ENCODE measurements at regions not wholly inside any gene's neighbourhood (a gene's known extent, or its start where the extent isn't known, plus 50 kb on each side); places are given as distances from the start of the nearest gene placed in this dataset.
"Not testable (repeated sequence)": the region's sequence is repeated elsewhere in the genome, so short reads cannot be mapped to it uniquely, and the experiment has no call there.

DNA sequence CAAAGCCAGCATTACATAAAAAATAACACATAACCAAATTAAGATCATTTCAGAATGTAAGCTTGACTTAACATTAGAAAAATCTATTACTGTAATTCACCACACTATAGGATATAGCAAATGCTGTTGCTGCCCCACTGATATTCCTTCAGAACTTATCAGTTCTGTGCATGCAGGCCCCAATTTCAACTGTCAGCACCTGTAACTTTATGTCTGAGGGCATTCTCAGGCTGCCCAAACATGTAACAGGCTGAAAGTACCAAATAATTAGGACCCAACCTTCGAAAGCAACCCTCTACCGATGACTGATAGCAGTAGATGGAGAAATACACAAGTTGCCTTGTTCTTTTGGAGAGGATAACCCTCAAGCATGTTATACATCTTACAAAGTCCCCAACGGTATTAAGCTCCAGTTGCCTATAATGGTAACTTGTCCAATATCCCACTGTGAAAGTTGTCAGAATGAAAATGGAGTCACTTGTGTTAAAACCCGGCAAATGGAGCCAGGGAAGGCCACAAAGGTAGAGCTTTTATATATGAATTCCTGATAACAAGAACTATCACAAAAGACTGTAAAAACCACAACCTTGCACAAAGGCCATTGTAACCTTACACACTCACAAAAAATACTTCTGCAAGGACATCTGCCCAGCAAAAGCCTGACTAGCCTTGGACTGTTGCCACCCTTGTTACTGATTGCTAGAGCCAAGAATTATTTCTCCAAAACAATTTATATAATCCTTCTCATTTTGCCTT lies 66.9 kb upstream of the ZNF746 start:
- TF ChIP-seq, protein P1, sequence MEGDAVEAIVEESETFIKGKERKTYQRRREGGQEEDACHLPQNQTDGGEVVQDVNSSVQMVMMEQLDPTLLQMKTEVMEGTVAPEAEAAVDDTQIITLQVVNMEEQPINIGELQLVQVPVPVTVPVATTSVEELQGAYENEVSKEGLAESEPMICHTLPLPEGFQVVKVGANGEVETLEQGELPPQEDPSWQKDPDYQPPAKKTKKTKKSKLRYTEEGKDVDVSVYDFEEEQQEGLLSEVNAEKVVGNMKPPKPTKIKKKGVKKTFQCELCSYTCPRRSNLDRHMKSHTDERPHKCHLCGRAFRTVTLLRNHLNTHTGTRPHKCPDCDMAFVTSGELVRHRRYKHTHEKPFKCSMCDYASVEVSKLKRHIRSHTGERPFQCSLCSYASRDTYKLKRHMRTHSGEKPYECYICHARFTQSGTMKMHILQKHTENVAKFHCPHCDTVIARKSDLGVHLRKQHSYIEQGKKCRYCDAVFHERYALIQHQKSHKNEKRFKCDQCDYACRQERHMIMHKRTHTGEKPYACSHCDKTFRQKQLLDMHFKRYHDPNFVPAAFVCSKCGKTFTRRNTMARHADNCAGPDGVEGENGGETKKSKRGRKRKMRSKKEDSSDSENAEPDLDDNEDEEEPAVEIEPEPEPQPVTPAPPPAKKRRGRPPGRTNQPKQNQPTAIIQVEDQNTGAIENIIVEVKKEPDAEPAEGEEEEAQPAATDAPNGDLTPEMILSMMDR (conservative IDR thresholded peaks at IDR 0.05; ENCODE audit: low read depth, low read length), result no peak
- DNase-seq (ENCODE audit: low read depth), result no peak
- no peak overlapping the region for H3K4me3 ChIP-seq (ENCODE audit: low read depth, low read length)

DNA sequence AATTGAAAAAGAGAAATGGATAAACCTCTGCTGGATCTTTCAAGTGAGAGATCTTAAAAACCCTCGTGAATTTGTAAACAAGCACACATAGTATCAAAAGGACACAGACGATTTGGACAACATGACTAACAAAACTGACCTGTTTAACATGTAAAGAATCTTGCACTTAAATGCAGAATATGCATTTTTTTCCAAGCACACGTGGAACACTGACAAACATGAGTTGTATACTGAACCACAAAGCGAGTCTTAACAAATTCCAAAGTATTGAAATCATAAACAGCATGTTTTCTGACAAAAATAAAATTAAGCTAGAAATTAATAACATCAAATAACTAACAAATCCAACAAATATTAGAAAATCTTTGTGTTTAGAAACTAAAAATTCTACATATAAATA lies 65.0 kb upstream of the ZNF746 start:
- TF ChIP-seq, protein P1 (conservative IDR thresholded peaks at IDR 0.05; ENCODE audit: low read depth, low read length), result no peak
- H3K4me3 ChIP-seq (ENCODE audit: low read depth, low read length), result no peak overlapping the region
- DNase-seq (ENCODE audit: low read depth), result no peak

DNA sequence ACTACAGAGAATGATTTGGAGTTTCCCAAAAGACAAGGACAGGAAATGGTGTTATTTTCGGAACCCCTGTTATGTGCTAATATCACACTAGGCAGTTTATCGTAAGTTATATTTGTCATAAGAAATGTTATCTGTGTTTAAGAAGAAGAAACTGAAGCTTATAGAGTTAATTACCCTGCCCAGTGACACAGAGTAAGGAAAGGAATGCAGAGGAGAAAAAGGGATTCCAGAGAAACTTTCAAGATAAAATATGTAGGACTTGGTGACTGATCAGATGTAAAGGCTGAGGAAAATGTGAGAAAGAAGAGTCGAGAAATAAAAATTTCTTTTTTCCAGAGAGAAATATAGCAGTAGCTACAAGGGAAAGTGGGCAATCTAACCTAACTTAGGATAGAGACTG lies 63.5 kb upstream of the ZNF746 start:
- H3K4me3 ChIP-seq (ENCODE audit: low read depth, low read length), result no peak overlapping the region
- no peak for DNase-seq (ENCODE audit: low read depth)
- TF ChIP-seq, protein P1 (conservative IDR thresholded peaks at IDR 0.05; ENCODE audit: low read depth, low read length), result no peak

DNA sequence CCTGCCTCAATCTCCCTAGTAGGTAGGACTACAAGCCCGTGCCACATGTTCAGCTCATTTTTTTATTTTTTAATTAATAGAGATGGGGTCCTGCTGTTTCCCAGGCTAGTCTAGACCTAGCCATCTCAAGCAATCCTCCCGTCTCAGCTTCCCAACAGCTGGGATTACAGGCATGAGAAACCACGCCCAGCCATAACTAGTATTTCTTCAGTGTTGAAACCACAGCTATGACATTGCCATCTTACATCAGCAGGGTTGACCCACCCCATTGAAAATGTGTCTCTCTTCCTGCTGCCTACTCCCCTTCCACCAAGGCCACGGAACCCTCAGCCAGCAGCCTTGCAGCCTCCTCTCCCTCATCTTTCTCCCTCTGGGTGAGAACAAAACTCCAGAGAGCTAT lies 62.1 kb upstream of the ZNF746 start:
- TF ChIP-seq, protein P1 (conservative IDR thresholded peaks at IDR 0.05; ENCODE audit: low read depth, low read length), result no peak
- H3K4me3 ChIP-seq (ENCODE audit: low read depth, low read length), result no peak overlapping the region
- DNase-seq (ENCODE audit: low read depth), result no peak

DNA sequence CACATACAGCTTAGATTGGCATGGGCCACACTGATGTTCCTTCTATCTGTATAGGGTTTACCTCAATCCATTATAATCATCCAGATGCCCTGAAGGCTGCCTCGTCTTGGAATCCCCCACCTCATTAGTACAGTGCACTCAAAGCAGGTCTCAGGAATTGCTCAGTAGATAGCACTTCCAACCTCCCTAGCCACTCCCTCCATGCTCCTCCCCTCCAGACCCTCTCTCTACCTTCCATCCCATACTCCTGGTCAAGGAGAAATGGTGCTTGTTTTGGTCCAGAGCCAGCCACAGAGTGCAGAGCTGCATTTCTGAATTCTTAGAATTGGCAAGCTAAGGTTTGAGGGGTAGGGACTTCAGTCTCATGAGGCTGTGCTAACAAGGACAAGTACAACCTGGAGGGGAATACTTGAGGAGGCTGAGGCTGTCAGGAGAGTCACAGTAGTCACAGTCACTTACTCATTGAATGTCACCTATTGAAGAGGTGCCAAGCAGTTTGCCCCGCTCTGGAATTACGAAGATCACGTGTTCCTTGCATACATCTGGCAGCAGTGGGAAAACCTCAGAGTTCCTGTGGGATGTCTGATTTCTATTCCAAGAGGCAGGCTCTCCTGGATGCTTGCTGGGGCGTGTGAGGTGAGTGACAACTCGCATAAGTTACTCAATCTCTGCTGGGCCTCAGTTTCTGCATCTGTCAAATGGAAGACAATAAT lies 60.7 kb upstream of the ZNF746 start:
- no peak for DNase-seq (ENCODE audit: low read depth)
- TF ChIP-seq, protein P1 (conservative IDR thresholded peaks at IDR 0.05; ENCODE audit: low read depth, low read length), result no peak
- H3K4me3 ChIP-seq (ENCODE audit: low read depth, low read length), result no peak overlapping the region

DNA sequence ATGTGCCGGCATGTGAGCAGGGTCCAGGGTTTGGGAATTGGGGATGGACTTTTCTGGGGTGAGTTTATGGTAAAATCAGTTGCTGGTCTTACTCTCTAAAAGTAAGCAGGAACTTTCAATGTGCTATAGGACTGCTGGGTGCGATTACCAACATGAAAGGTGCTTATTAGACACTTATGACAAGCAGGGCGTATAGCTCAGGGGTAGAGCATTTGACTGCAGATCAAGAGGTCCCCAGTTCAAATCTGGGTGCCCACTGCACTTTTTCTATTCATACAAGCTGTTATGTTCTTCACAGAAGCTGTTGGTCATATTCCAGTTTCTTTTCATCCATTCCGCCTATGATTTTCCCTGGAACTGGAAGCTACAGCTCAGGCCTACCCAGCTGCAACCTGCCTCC lies 58.9 kb upstream of the ZNF746 start:
- DNase-seq (ENCODE audit: low read depth); H3K4me3 ChIP-seq (ENCODE audit: low read depth, low read length): not testable (repeated sequence)

DNA sequence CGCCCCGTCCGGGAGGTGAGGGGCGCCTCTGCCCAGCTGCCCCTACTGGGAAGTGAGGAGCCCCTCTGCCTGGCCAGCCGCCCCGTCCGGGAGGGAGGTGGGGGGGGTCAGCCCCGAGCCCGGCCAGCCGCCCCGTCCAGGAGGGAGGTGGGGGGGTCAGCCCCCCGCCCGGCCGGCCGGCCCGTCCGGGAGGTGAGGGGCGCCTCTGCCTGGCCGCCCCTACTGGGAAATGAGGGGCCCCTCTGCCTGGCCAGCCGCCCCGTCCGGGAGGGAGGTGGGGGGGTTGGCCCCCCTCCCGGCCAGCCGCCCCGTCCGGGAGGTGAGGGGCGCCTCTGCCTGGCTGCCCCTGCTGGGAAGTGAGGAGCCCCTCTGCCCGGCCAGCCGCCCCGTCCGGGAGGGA lies 57.2 kb upstream of the ZNF746 start:
- DNase-seq (ENCODE audit: low read depth); H3K4me3 ChIP-seq (ENCODE audit: low read depth, low read length): not testable (repeated sequence)

DNA sequence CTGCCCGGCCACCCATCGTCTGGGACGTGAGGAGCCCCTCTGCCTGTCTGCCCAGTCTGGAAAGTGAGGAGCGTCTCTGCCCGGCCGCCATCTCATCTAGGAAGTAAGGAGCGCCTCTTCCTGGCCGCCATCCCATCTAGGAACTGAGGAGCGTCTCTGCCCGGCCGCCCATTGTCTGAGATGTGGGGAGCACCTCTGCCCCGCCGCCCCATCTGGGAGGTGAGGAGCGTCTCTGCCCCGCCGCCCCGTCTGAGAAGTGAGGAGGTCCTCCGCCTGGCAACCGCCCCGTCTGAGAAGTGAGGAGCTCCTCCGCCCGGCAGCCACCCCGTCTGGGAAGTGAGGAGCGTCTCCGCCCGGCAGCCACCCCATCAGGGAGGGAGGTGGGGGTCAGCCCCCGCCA lies 56.4 kb upstream of the ZNF746 start:
- not testable (repeated sequence) for H3K4me3 ChIP-seq (ENCODE audit: low read depth, low read length); DNase-seq (ENCODE audit: low read depth)

Measured in epithelial cell of proximal tubule (primary cell).